C4-2B (cell line): ENCODE measurements at regions not wholly inside any gene's neighbourhood (a gene's known extent, or its start where the extent isn't known, plus 50 kb on each side); places are given as distances from the start of the nearest gene placed in this dataset.

Experiments used
- ZFX ChIP-seq: fragments of 450-650 bp; IDR thresholded peaks from 2 replicates; pipeline ENCODE4 v1.6.1; 2017
- TF ChIP-seq, protein P1 (sequence below): fragments of 450-650 bp; conservative IDR thresholded peaks from 2 replicates; pipeline ENCODE4 v1.5.1; 2017; ENCODE audit warnings: mild to moderate bottlenecking

DNA sequence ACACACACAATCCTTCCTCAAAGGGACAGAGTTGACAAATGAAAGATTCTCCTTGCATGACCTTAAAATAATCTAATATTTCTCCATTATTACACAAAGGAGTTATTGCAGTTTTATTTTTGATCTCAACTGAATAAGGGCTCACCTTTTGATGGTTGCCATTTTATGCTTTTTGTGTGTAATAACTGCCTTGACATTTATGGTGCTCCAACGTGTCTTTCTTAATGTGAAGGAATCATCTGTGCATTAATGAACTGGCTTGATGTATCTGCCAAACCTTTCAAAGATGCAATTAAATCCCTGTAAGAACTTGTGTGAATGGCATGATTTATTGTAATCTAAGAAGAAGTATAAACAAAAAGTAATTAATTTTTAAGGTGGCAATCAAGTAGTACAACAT, 1519.8 kb upstream of the CDH9 start:
- TF ChIP-seq, protein P1, sequence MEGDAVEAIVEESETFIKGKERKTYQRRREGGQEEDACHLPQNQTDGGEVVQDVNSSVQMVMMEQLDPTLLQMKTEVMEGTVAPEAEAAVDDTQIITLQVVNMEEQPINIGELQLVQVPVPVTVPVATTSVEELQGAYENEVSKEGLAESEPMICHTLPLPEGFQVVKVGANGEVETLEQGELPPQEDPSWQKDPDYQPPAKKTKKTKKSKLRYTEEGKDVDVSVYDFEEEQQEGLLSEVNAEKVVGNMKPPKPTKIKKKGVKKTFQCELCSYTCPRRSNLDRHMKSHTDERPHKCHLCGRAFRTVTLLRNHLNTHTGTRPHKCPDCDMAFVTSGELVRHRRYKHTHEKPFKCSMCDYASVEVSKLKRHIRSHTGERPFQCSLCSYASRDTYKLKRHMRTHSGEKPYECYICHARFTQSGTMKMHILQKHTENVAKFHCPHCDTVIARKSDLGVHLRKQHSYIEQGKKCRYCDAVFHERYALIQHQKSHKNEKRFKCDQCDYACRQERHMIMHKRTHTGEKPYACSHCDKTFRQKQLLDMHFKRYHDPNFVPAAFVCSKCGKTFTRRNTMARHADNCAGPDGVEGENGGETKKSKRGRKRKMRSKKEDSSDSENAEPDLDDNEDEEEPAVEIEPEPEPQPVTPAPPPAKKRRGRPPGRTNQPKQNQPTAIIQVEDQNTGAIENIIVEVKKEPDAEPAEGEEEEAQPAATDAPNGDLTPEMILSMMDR: no peak
- no peak for TF ChIP-seq ZFX
